WTC11 (cell line): ENCODE measurements at regions not wholly inside any gene's neighbourhood (a gene's known extent, or its start where the extent isn't known, plus 50 kb on each side); places are given as distances from the start of the nearest gene placed in this dataset.

Experiments
- ATAC-seq: fragments of 200-7000 bp; cut with Tn5 transposase; 2 replicates; pipeline ENCODE4 v1.10.0; 2021; ENCODE audit warnings: mild to moderate bottlenecking, moderate library complexity
- CTCF ChIA-PET: fragments of 300-600 bp; sonication (Branson Sonifier 250); formaldehyde crosslinking; loops from one replicate; lab custom pipeline; 2021; ENCODE audit warnings: antibody characterized with exemption; lab: Charles Lee
- POLR2A ChIA-PET: fragments of 350-600 bp; sonication (Branson Sonifier 250); formaldehyde crosslinking; loops from one replicate; lab custom pipeline; 2021; ENCODE audit warnings: antibody characterized with exemption; lab: Charles Lee
- DNase-seq: peaks from one replicate; pipeline ENCODE4 v3.0.0; 2021; ENCODE audit warnings: low spot score
- H3K27ac Mint-ChIP-seq: 2 replicates; pipeline ENCODE4 v1.8.0; 2021; ENCODE audit warnings: mixed read lengths
- H3K27me3 Mint-ChIP-seq: 2 replicates; pipeline ENCODE4 v1.8.0; 2021; ENCODE audit warnings: low read depth, mild to moderate bottlenecking, moderate library complexity, mixed read lengths
- H3K36me3 Mint-ChIP-seq: 2 replicates; pipeline ENCODE4 v1.8.0; 2021; ENCODE audit warnings: mixed read lengths
- H3K4me1 Mint-ChIP-seq: 2 replicates; pipeline ENCODE4 v1.8.0; 2022; ENCODE audit warnings: mixed read lengths
- H3K4me3 Mint-ChIP-seq: 2 replicates; pipeline ENCODE4 v1.8.0; 2021; ENCODE audit warnings: mild to moderate bottlenecking, moderate library complexity, mixed read lengths
- H3K9me3 Mint-ChIP-seq: 2 replicates; pipeline ENCODE4 v1.8.0; 2021; ENCODE audit warnings: mixed read lengths
- ATF1 ChIP-seq: sonication (generic); formaldehyde crosslinking; IDR thresholded peaks from 2 replicates; pipeline ENCODE4 v1.8.1; 2023; ENCODE audit warnings: mild to moderate bottlenecking, moderate library complexity, missing genetic modification reagents
- CREM ChIP-seq: sonication (generic); formaldehyde crosslinking; IDR thresholded peaks from 2 replicates; pipeline ENCODE4 v1.8.1; 2022; ENCODE audit warnings: mild to moderate bottlenecking, missing genetic modification reagents, moderate library complexity
- ESRRA ChIP-seq: sonication (generic); formaldehyde crosslinking; IDR thresholded peaks from 2 replicates; pipeline ENCODE4 v1.8.1; 2022; ENCODE audit warnings: mild to moderate bottlenecking, missing genetic modification reagents, borderline replicate concordance
- ETV6 ChIP-seq: sonication (generic); formaldehyde crosslinking; IDR thresholded peaks from 2 replicates; pipeline ENCODE4 v1.8.1; 2022; ENCODE audit warnings: mild to moderate bottlenecking, missing genetic modification reagents
- GRHL2 ChIP-seq: fragments of 250-450 bp; sonication (Bioruptor Pico); IDR thresholded peaks from 2 replicates; pipeline ENCODE4 v1.8.0; 2022; ENCODE audit warnings: mild to moderate bottlenecking, moderate library complexity; ENCODE audit not compliant: insufficient replicate concordance, severe bottlenecking
- KAT7 ChIP-seq: sonication (generic); formaldehyde crosslinking; IDR thresholded peaks from 2 replicates; pipeline ENCODE4 v1.8.1; 2023; ENCODE audit warnings: missing genetic modification reagents, mild to moderate bottlenecking, borderline replicate concordance
- NFATC4 ChIP-seq: fragments of 250-450 bp; sonication (Bioruptor Pico); IDR thresholded peaks from 2 replicates; pipeline ENCODE4 v1.9.0; 2021; ENCODE audit warnings: mild to moderate bottlenecking
- NR2C2 ChIP-seq: sonication (generic); formaldehyde crosslinking; IDR thresholded peaks from 2 replicates; pipeline ENCODE4 v1.8.0; 2022; ENCODE audit warnings: mild to moderate bottlenecking, missing genetic modification reagents
- RELA ChIP-seq: sonication (generic); formaldehyde crosslinking; IDR thresholded peaks from 2 replicates; pipeline ENCODE4 v1.8.1; 2022; ENCODE audit warnings: missing genetic modification reagents, mild to moderate bottlenecking, borderline replicate concordance
- ZNF317 ChIP-seq: sonication (generic); formaldehyde crosslinking; IDR thresholded peaks from 2 replicates; pipeline ENCODE4 v1.8.1; 2023; ENCODE audit warnings: low read depth, mild to moderate bottlenecking, moderate library complexity, missing genetic modification reagents, borderline replicate concordance
- TF ChIP-seq, protein P1 (sequence below): sonication (generic); formaldehyde crosslinking; IDR thresholded peaks from 2 replicates; pipeline ENCODE4 v1.8.1; 2022; ENCODE audit warnings: missing genetic modification reagents, borderline replicate concordance
- TF ChIP-seq, protein P2 (sequence below): sonication (generic); formaldehyde crosslinking; conservative IDR thresholded peaks from 2 replicates; pipeline ENCODE4 v1.8.1; 2023; ENCODE audit warnings: mild to moderate bottlenecking, low read depth, missing genetic modification reagents, moderate library complexity
- TF ChIP-seq, protein P3 (sequence below): sonication (generic); formaldehyde crosslinking; IDR thresholded peaks from 2 replicates; pipeline ENCODE4 v1.8.1; 2023; ENCODE audit warnings: mild to moderate bottlenecking, moderate library complexity, missing genetic modification reagents
- TF ChIP-seq, protein P4 (sequence below): sonication (generic); formaldehyde crosslinking; IDR thresholded peaks from 2 replicates; pipeline ENCODE4 v1.8.1; 2023; ENCODE audit warnings: mild to moderate bottlenecking, missing genetic modification reagents
- TF ChIP-seq, protein P5 (sequence below): fragments of 200-600 bp; IDR thresholded peaks from 2 replicates; pipeline ENCODE4 v1.8.0; 2022; ENCODE audit warnings: antibody characterized with exemption
- TF ChIP-seq, protein P6 (sequence below): sonication (generic); formaldehyde crosslinking; IDR thresholded peaks from 2 replicates; pipeline ENCODE4 v1.8.1; 2023; ENCODE audit warnings: mild to moderate bottlenecking, missing genetic modification reagents, borderline replicate concordance

DNA sequence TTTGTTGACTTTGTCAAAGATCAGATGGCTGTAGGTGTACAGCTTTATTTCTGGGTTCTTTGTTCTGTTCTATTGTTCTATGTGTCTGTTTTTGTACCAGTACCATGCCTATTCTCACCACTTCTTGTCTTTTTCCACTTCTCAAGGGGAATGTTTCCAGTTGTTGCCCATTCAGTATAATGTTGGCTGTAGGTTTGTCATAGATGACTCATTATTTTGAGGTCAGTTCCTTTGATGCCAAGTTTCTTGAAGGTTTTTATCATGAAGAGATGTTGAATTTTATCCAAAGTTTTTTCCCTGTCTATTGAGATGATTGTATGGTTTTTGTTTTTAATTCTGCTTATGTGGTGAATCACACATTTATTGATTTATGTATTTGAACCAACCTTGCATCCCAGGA, 216.7 kb upstream of the RNF32 start (continued):
- TF ChIP-seq, protein P1, sequence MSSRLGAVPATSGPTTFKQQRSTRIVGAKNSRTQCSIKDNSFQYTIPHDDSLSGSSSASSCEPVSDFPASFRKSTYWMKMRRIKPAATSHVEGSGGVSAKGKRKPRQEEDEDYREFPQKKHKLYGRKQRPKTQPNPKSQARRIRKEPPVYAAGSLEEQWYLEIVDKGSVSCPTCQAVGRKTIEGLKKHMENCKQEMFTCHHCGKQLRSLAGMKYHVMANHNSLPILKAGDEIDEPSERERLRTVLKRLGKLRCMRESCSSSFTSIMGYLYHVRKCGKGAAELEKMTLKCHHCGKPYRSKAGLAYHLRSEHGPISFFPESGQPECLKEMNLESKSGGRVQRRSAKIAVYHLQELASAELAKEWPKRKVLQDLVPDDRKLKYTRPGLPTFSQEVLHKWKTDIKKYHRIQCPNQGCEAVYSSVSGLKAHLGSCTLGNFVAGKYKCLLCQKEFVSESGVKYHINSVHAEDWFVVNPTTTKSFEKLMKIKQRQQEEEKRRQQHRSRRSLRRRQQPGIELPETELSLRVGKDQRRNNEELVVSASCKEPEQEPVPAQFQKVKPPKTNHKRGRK (CRISPR knock-in tag): no peak
- TF ChIP-seq, protein P2, sequence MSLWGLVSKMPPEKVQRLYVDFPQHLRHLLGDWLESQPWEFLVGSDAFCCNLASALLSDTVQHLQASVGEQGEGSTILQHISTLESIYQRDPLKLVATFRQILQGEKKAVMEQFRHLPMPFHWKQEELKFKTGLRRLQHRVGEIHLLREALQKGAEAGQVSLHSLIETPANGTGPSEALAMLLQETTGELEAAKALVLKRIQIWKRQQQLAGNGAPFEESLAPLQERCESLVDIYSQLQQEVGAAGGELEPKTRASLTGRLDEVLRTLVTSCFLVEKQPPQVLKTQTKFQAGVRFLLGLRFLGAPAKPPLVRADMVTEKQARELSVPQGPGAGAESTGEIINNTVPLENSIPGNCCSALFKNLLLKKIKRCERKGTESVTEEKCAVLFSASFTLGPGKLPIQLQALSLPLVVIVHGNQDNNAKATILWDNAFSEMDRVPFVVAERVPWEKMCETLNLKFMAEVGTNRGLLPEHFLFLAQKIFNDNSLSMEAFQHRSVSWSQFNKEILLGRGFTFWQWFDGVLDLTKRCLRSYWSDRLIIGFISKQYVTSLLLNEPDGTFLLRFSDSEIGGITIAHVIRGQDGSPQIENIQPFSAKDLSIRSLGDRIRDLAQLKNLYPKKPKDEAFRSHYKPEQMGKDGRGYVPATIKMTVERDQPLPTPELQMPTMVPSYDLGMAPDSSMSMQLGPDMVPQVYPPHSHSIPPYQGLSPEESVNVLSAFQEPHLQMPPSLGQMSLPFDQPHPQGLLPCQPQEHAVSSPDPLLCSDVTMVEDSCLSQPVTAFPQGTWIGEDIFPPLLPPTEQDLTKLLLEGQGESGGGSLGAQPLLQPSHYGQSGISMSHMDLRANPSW: no peak
- TF ChIP-seq, protein P3, sequence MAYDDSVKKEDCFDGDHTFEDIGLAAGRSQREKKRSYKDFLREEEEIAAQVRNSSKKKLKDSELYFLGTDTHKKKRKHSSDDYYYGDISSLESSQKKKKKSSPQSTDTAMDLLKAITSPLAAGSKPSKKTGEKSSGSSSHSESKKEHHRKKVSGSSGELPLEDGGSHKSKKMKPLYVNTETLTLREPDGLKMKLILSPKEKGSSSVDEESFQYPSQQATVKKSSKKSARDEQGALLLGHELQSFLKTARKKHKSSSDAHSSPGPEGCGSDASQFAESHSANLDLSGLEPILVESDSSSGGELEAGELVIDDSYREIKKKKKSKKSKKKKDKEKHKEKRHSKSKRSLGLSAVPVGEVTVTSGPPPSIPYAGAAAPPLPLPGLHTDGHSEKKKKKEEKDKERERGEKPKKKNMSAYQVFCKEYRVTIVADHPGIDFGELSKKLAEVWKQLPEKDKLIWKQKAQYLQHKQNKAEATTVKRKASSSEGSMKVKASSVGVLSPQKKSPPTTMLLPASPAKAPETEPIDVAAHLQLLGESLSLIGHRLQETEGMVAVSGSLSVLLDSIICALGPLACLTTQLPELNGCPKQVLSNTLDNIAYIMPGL (CRISPR knock-in tag): no peak
- no peak for TF ChIP-seq ZNF317 (CRISPR knock-in tag)
- no peak for TF ChIP-seq RELA (CRISPR knock-in tag)
- TF ChIP-seq NFATC4: no peak
- TF ChIP-seq KAT7 (CRISPR knock-in tag): no peak
- TF ChIP-seq, protein P4, sequence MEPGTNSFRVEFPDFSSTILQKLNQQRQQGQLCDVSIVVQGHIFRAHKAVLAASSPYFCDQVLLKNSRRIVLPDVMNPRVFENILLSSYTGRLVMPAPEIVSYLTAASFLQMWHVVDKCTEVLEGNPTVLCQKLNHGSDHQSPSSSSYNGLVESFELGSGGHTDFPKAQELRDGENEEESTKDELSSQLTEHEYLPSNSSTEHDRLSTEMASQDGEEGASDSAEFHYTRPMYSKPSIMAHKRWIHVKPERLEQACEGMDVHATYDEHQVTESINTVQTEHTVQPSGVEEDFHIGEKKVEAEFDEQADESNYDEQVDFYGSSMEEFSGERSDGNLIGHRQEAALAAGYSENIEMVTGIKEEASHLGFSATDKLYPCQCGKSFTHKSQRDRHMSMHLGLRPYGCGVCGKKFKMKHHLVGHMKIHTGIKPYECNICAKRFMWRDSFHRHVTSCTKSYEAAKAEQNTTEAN (CRISPR knock-in tag): no peak
- TF ChIP-seq ETV6 (CRISPR knock-in tag): no peak

DNA sequence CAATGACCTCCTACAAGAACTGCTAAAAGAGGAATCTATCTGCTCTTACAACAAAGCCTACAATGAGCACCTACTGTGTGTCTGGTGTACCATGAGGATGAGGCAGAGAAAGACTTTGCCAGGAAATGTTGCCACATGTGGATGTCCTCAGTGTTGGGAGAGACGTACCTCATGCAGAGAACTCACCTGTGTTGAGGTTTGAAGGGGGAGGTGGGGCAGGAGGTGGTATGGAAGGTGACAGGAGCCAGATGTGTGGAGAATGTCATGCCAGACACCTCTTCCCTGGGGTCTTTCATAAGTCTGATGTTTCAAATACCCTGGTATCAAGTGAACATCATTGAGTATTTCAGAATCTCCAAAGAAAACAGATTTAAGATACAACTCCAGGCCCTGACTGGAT, 220.1 kb upstream of the RNF32 start:
- no peak for DNase-seq
- H3K36me3 Mint-ChIP-seq: peaks cover 21% of the 10 kb centered on the region

More for the DNA sequence above, 220.1 kb upstream of the RNF32 start:
- ChIA-PET POLR2A (no interaction called here), CTCF (no interaction called here)
- Mint-ChIP-seq H3K27ac (no peak overlapping the region), H3K4me3 (no peak overlapping the region), H3K4me1 (no peaks in the 10 kb centered on the region), H3K27me3 (peaks cover 6% of the 10 kb centered on the region), H3K9me3 (peaks cover 72% of the 10 kb centered on the region)
- TF ChIP-seq ESRRA (CRISPR knock-in tag) (no peak), ATF1 (CRISPR knock-in tag) (no peak), NR2C2 (CRISPR knock-in tag) (no peak), GRHL2 (CRISPR knock-in tag) (no peak), CREM (CRISPR knock-in tag) (no peak), ETV6 (CRISPR knock-in tag) (no peak)
- TF ChIP-seq, protein P5, sequence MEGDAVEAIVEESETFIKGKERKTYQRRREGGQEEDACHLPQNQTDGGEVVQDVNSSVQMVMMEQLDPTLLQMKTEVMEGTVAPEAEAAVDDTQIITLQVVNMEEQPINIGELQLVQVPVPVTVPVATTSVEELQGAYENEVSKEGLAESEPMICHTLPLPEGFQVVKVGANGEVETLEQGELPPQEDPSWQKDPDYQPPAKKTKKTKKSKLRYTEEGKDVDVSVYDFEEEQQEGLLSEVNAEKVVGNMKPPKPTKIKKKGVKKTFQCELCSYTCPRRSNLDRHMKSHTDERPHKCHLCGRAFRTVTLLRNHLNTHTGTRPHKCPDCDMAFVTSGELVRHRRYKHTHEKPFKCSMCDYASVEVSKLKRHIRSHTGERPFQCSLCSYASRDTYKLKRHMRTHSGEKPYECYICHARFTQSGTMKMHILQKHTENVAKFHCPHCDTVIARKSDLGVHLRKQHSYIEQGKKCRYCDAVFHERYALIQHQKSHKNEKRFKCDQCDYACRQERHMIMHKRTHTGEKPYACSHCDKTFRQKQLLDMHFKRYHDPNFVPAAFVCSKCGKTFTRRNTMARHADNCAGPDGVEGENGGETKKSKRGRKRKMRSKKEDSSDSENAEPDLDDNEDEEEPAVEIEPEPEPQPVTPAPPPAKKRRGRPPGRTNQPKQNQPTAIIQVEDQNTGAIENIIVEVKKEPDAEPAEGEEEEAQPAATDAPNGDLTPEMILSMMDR: no peak
- TF ChIP-seq, protein P6, sequence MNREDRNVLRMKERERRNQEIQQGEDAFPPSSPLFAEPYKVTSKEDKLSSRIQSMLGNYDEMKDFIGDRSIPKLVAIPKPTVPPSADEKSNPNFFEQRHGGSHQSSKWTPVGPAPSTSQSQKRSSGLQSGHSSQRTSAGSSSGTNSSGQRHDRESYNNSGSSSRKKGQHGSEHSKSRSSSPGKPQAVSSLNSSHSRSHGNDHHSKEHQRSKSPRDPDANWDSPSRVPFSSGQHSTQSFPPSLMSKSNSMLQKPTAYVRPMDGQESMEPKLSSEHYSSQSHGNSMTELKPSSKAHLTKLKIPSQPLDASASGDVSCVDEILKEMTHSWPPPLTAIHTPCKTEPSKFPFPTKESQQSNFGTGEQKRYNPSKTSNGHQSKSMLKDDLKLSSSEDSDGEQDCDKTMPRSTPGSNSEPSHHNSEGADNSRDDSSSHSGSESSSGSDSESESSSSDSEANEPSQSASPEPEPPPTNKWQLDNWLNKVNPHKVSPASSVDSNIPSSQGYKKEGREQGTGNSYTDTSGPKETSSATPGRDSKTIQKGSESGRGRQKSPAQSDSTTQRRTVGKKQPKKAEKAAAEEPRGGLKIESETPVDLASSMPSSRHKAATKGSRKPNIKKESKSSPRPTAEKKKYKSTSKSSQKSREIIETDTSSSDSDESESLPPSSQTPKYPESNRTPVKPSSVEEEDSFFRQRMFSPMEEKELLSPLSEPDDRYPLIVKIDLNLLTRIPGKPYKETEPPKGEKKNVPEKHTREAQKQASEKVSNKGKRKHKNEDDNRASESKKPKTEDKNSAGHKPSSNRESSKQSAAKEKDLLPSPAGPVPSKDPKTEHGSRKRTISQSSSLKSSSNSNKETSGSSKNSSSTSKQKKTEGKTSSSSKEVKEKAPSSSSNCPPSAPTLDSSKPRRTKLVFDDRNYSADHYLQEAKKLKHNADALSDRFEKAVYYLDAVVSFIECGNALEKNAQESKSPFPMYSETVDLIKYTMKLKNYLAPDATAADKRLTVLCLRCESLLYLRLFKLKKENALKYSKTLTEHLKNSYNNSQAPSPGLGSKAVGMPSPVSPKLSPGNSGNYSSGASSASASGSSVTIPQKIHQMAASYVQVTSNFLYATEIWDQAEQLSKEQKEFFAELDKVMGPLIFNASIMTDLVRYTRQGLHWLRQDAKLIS (CRISPR knock-in tag): no peak
- no peak for ATAC-seq
